HCT116 (cell line): ENCODE measurements at regions not wholly inside any gene's neighbourhood (a gene's known extent, or its start where the extent isn't known, plus 50 kb on each side); places are given as distances from the start of the nearest gene placed in this dataset.

Experiments
- ATAC-seq: fragments of 200-7000 bp; cut with Tn5 transposase; 2 replicates; pipeline ENCODE4 v1.9.1; 2020; ENCODE audit warnings: mild to moderate bottlenecking, moderate library complexity
- BruUV-seq: library from RNA; stranded (reverse); fragments of 400-500 nt; replicated peaks from 2 replicates; lab custom pipeline; 2021; lab: Mats Ljungman, UMichigan
- CTCF ChIA-PET: fragments of 300-600 bp; sonication (Branson Sonifier 250); formaldehyde crosslinking; loops from one replicate; lab custom pipeline; 2021; ENCODE audit warnings: antibody characterized with exemption; lab: Charles Lee
- POLR2A ChIA-PET: fragments of 300-600, 350-600 bp; sonication (Branson Sonifier 250); formaldehyde crosslinking; loops from one replicate; lab custom pipeline; 2021; ENCODE audit warnings: antibody characterized with exemption; lab: Charles Lee
- RAD21 ChIA-PET, 2 experiments: fragments of 300-600 bp; sonication (Branson Sonifier 250); formaldehyde crosslinking; loops; one replicate each; lab custom pipeline; 2023; ENCODE audit warnings: low total read pairs in 2 of 2; ENCODE audit not compliant: uncharacterized antibody in 2 of 2, unreplicated experiment in 2 of 2, low non-redundant PET in 1 of 2; lab: Charles Lee
- DNase-seq: peaks from one replicate; pipeline ENCODE4 v3.0.0-alpha.2; 2010; ENCODE audit warnings: low read depth, low spot score
- H2AFZ ChIP-seq: fragments of 200-600 bp; shearing (Covaris generic), sonication (generic); 2 replicates; pipeline ENCODE4 v1.6.1; 2017; ENCODE audit warnings: low read depth, mixed run types, mixed read lengths, antibody characterized with exemption, low read length; ENCODE audit not compliant: poor library complexity, severe bottlenecking
- H3K27ac ChIP-seq: 2 replicates; pipeline ENCODE4 v1.5.1; 2012; ENCODE audit warnings: low read depth, low read length
- H3K27me3 ChIP-seq: fragments of 200-600 bp; sonication (generic); 2 replicates; pipeline ENCODE4 v1.6.1; 2016; ENCODE audit warnings: mixed run types, low read length, mixed read lengths; ENCODE audit not compliant: insufficient read depth
- H3K36me3 ChIP-seq, 2 experiments: fragments of 200-500 bp in 1 of 2; fragments of 200-600 bp in 1 of 2; sonication (Bioruptor generic) in 1 of 2; sonication (generic) in 1 of 2; 2 replicates each; pipeline versions ENCODE4 v1.5.1 to v1.6.1; 2014 to 2016; ENCODE audit warnings: low read length in 2 of 2, inconsistent platforms in 1 of 2, mixed read lengths in 1 of 2, mixed run types in 1 of 2; ENCODE audit not compliant: insufficient read depth in 2 of 2, control insufficient read depth in 1 of 2
- H3K4me1 ChIP-seq, 2 experiments: fragments of 200-600 bp in 1 of 2; sonication (generic) in 1 of 2; 2 replicates each; pipeline versions ENCODE4 v1.5.1 to v1.6.1; 2012 to 2017; ENCODE audit warnings: low read length in 2 of 2, inconsistent platforms in 1 of 2, mild to moderate bottlenecking in 1 of 2, mixed read lengths in 1 of 2, mixed run types in 1 of 2, moderate library complexity in 1 of 2; ENCODE audit not compliant: insufficient read depth in 2 of 2, control insufficient read depth in 1 of 2
- H3K4me2 ChIP-seq: fragments of 200-600 bp; sonication (generic); 2 replicates; pipeline ENCODE4 v1.6.1; 2017; ENCODE audit warnings: mixed run types, low read length, mixed read lengths
- H3K4me3 ChIP-seq, 2 experiments: fragments of 200-600 bp in 1 of 2; sonication (generic) in 1 of 2; replicated peaks in 1 of 2; 2 replicates each; pipeline ENCODE4 v1.5.1; 2011 to 2016; ENCODE audit warnings: low read length in 2 of 2, control low read depth in 1 of 2, low read depth in 1 of 2, mild to moderate bottlenecking in 1 of 2, mixed read lengths in 1 of 2, mixed run types in 1 of 2
- H3K79me2 ChIP-seq: fragments of 200-600 bp; sonication (generic); 2 replicates; pipeline ENCODE4 v1.6.1; 2017; ENCODE audit warnings: mild to moderate bottlenecking, mixed run types, low read length, moderate library complexity, mixed read lengths; ENCODE audit not compliant: insufficient read depth
- H3K9ac ChIP-seq: fragments of 200-600 bp; sonication (generic); 2 replicates; pipeline ENCODE4 v1.6.1; 2016; ENCODE audit warnings: low read length, mixed read lengths
- H3K9me2 ChIP-seq: fragments of 200-600 bp; sonication (generic), shearing (Covaris generic); 2 replicates; pipeline ENCODE4 v1.6.1; 2017; ENCODE audit warnings: mixed run types, mild to moderate bottlenecking, moderate library complexity; ENCODE audit not compliant: insufficient read depth
- H3K9me3 ChIP-seq, 2 experiments: fragments of 200-500 bp in 1 of 2; fragments of 200-600 bp in 1 of 2; sonication (Bioruptor generic) in 1 of 2; sonication (generic) in 1 of 2; 2 replicates each; pipeline ENCODE4 v1.6.1; 2014 to 2017; ENCODE audit warnings: low read length in 2 of 2, mixed read lengths in 2 of 2, inconsistent platforms in 1 of 2, low read depth in 1 of 2, mild to moderate bottlenecking in 1 of 2, mixed run types in 1 of 2, moderate library complexity in 1 of 2; ENCODE audit not compliant: control insufficient read depth in 1 of 2, insufficient read depth in 1 of 2
- H4K20me1 ChIP-seq: fragments of 200-600 bp; sonication (generic), shearing (Covaris generic); 2 replicates; pipeline ENCODE4 v1.6.1; 2017; ENCODE audit warnings: mixed run types, mild to moderate bottlenecking, moderate library complexity; ENCODE audit not compliant: insufficient read depth
- ATF3 ChIP-seq: IDR thresholded peaks from 2 replicates; pipeline ENCODE4 v1.6.1; 2012
- CEBPB ChIP-seq: IDR thresholded peaks from 2 replicates; pipeline ENCODE4 v1.6.1; 2012; ENCODE audit warnings: low read depth
- EGR1 ChIP-seq: IDR thresholded peaks from 2 replicates; pipeline ENCODE4 v1.6.1; 2012; ENCODE audit warnings: low read depth
- ELF1 ChIP-seq: IDR thresholded peaks from 2 replicates; pipeline ENCODE4 v1.6.1; 2012; ENCODE audit warnings: low read depth, borderline replicate concordance
- EZH2 ChIP-seq: fragments of 200-600 bp; sonication (generic); IDR thresholded peaks from 2 replicates; pipeline ENCODE4 v1.6.1; 2017; ENCODE audit warnings: antibody characterized with exemption, mixed run types
- FOSL1 ChIP-seq: IDR thresholded peaks from 2 replicates; pipeline ENCODE4 v1.6.1; 2012; ENCODE audit warnings: low read depth
- JUND ChIP-seq: IDR thresholded peaks from 2 replicates; pipeline ENCODE4 v1.6.1; 2012
- POLR2A ChIP-seq: IDR thresholded peaks from 2 replicates; pipeline ENCODE4 v1.7.0; 2011; ENCODE audit warnings: borderline replicate concordance; ENCODE audit not compliant: insufficient read depth, insufficient read length; ENCODE audit errors: extremely low read depth
- POLR2AphosphoS5 ChIP-seq: IDR thresholded peaks from 2 replicates; pipeline ENCODE4 v1.6.1; 2011; ENCODE audit warnings: mild to moderate bottlenecking, low read depth, low read length, moderate library complexity
- REST ChIP-seq: IDR thresholded peaks from 2 replicates; pipeline ENCODE4 v1.6.1; 2012; ENCODE audit warnings: low read depth
- SIN3A ChIP-seq: IDR thresholded peaks from 2 replicates; pipeline ENCODE4 v1.6.1; 2012; ENCODE audit warnings: low read depth
- SP1 ChIP-seq: IDR thresholded peaks from 2 replicates; pipeline ENCODE4 v1.6.1; 2012; ENCODE audit warnings: low read depth
- SRF ChIP-seq: IDR thresholded peaks from 2 replicates; pipeline ENCODE4 v1.6.1; 2012; ENCODE audit warnings: low read depth
- TCF7L2 ChIP-seq: IDR thresholded peaks from 2 replicates; pipeline ENCODE4 v1.7.0; 2011; ENCODE audit warnings: borderline replicate concordance, inconsistent platforms; ENCODE audit not compliant: insufficient read depth, insufficient read length; ENCODE audit errors: extremely low read depth
- YY1 ChIP-seq: IDR thresholded peaks from 2 replicates; pipeline ENCODE4 v1.6.1; 2011; ENCODE audit warnings: low read length, low read depth, moderate library complexity, mild to moderate bottlenecking; ENCODE audit not compliant: insufficient replicate concordance; ENCODE audit errors: extremely low read depth
- ZBTB33 ChIP-seq: IDR thresholded peaks from 2 replicates; pipeline ENCODE4 v1.6.1; 2011; ENCODE audit warnings: mild to moderate bottlenecking, low read length, moderate library complexity; ENCODE audit not compliant: insufficient replicate concordance; ENCODE audit errors: extremely low read depth
- ZFX ChIP-seq: fragments of 450-650 bp; IDR thresholded peaks from 2 replicates; pipeline ENCODE4 v1.6.1; 2017
- ZNF274 ChIP-seq: fragments of 200-500 bp; sonication (Bioruptor generic); IDR thresholded peaks from 2 replicates; pipeline ENCODE4 v1.6.1; 2014; ENCODE audit warnings: mild to moderate bottlenecking, low read depth, low read length, inconsistent platforms
- intact Hi-C: fragments of 100-400 bp; cut with micrococcal nuclease; formaldehyde crosslinking; loops from 2 replicates; pipeline ENCODE4 v1.10.0; 2022
- TF ChIP-seq, protein P1 (sequence below): IDR thresholded peaks from 2 replicates; pipeline ENCODE4 v1.6.1; 2012
- TF ChIP-seq, protein P2 (sequence below), 3 experiments: fragments of 200-600 bp in 1 of 3; sonication (generic) in 1 of 3; IDR thresholded peaks in 2 of 3; conservative IDR thresholded peaks in 1 of 3; 2 replicates each; pipeline ENCODE4 v1.5.1; 2012 to 2017; ENCODE audit warnings: low read depth in 2 of 3, low read length in 2 of 3, antibody characterized with exemption in 1 of 3, borderline replicate concordance in 1 of 3, control low read depth in 1 of 3, mild to moderate bottlenecking in 1 of 3, mixed read lengths in 1 of 3, mixed run types in 1 of 3, moderate library complexity in 1 of 3; ENCODE audit not compliant: insufficient read depth in 1 of 3

- DNase-seq (no peak), ATAC-seq (no peak)
- no peaks in the 10 kb centered on the region for H3K9me3 ChIP-seq
- no peak overlapping the region for H3K9ac ChIP-seq
- BruUV-seq = no TSS peak
- no peak overlapping the region for H2AFZ ChIP-seq
- H3K4me3 ChIP-seq = no peak overlapping the region
- ChIA-PET RAD21 (no interaction called here), POLR2A (no interaction called here), CTCF (no interaction called here)
- H3K27me3 ChIP-seq = peaks cover 11% of the 10 kb centered on the region; the same call in 1 of the 2 replicates
- H3K36me3 ChIP-seq = no peaks in the 10 kb centered on the region
- H3K79me2 ChIP-seq = no peaks in the 10 kb centered on the region
- H3K9me2 ChIP-seq = no peaks in the 10 kb centered on the region
- intact Hi-C loops = no loop called here
- no peak overlapping the region for H3K27ac ChIP-seq
- no peaks in the 10 kb centered on the region for H3K4me1 ChIP-seq
- TF ChIP-seq JUND (no peak), REST (no peak), ZFX (no peak), POLR2A (no peak), ZBTB33 (no peak), CEBPB (no peak), EZH2 (no peak), POLR2AphosphoS5 (no peak), TCF7L2 (no peak), EGR1 (no peak), SP1 (no peak), ZNF274 (no peak), ELF1 (no peak), SRF (no peak), YY1 (no peak), FOSL1 (no peak), SIN3A (no peak), ATF3 (no peak)
- TF ChIP-seq, protein P1, sequence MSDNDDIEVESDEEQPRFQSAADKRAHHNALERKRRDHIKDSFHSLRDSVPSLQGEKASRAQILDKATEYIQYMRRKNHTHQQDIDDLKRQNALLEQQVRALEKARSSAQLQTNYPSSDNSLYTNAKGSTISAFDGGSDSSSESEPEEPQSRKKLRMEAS = no peak
- TF ChIP-seq, protein P2, sequence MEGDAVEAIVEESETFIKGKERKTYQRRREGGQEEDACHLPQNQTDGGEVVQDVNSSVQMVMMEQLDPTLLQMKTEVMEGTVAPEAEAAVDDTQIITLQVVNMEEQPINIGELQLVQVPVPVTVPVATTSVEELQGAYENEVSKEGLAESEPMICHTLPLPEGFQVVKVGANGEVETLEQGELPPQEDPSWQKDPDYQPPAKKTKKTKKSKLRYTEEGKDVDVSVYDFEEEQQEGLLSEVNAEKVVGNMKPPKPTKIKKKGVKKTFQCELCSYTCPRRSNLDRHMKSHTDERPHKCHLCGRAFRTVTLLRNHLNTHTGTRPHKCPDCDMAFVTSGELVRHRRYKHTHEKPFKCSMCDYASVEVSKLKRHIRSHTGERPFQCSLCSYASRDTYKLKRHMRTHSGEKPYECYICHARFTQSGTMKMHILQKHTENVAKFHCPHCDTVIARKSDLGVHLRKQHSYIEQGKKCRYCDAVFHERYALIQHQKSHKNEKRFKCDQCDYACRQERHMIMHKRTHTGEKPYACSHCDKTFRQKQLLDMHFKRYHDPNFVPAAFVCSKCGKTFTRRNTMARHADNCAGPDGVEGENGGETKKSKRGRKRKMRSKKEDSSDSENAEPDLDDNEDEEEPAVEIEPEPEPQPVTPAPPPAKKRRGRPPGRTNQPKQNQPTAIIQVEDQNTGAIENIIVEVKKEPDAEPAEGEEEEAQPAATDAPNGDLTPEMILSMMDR (IDR thresholded peaks at IDR 0.05 in 2 of 3, conservative IDR thresholded peaks at IDR 0.05 in 1 of 3; ENCODE audit: borderline replicate concordance in 1 of 3, insufficient read depth in 1 of 3, low read depth in 2 of 3, low read length in 2 of 3) = no peak
- H4K20me1 ChIP-seq = no peaks in the 10 kb centered on the region
- H3K4me2 ChIP-seq = no peak overlapping the region
Measured at GRCh38 chr2:16184945-16185660, 244.8 kb downstream of the MYCN start.
